ENCODE measurements at regions not wholly inside any gene's neighbourhood (a gene's known extent, or its start where the extent isn't known, plus 50 kb on each side); places are given as distances from the start of the nearest gene placed in this dataset.
"Not testable (repeated sequence)": the region's sequence is repeated elsewhere in the genome, so short reads cannot be mapped to it uniquely, and the experiment has no call there.

DNA sequence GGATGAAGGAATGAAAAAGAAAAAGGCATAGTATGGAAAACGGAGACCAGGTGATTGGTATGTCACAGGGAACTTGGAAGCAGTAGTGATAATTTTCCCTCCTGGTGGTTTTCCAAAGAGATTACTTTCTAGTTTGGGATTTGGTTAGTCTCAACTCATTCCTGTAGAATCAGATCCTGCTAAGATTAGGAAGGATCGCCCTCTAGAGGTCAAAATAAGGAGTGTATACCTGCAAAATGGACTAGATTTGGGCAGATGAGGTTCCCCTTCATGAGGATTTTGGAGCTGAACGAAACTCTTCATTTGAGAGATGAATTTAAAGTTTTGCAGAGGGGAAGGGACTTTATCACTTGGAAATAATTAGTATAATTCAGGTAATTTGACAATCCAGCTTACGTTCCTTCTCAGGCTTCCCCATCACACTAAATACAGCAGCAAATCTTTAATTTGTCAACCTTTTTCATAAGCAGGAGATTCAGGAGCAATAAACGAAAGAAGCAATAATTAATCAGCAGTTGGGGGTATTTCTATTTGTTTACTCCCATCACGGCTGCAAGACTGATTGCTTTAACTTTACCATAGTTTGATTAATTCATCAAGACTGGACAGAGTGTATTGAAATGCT lies 65.2 kb downstream of the CCDC195 start:
- peak; percentile 42 for DNase-seq

- not testable (repeated sequence) for DNase-seq
Observed at GRCh38 chr2:224647684-224648083, 62.5 kb upstream of the CUL3 start.

DNA sequence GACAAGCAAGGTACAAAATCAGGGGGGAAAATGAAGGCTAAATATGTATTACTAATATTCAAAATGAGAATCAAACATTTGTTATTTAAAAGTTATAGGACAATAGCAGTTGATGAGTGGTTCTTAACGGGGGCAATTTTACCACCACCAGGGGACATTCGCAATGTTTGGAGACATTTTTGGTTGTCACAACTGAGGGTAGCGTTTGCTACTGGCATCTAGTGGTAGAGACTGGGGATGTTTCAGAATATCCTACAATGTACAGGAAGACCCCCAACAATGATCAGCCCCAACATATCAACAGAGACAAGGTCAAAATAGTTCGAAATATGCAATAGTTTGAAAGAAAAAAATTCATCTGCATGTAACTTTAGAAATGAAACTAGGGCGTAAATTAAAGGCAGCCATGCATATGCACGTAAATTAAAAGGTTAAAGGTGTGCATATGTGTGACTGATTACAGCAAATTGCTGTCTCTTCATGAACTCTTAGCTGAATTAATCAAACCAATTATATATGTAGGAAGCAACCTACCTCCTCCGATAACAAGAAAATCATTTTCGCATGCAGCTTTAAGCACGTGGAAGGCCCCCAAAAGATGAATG lies 61.2 kb upstream of the CUL3 start:
- DNase-seq, result peak; percentile 15

DNA sequence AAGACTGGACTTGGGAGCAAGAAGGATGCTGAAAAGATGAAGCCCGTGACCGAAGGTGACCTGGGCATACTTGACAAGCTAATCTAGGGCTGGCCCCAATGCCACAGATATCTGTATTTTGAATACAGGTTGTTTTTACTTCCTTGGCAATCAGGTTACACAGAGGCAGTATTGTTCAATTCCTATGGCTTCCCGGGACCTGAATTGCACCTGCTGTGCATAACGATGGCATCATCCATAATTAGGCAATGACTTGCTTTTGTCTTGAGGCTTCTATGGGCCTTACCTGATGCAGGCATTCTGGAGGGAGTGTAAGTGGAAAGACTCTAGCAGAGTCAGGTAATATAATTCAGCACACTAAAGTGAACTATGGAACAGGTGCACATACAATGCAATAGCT lies 60.6 kb upstream of the CUL3 start:
- no peak for DNase-seq

DNA sequence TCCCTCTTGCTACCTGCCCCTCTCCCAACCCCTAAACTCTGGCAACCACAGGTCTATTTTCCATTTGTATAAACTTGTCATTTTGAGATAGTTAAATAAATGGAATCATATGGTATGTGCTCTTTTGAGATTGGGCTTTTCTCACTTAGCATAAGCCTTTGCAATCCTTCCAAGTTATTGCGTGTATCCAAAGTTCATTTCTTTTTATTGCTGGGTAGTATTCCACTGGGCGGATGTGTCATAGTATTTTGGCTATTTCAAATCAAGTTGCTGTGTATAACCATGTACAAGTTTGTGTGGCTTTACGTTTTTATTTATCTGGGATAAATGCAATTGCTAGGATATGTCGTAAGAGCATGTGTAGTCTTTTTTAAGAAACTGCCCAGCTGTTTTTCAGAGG lies 55.5 kb upstream of the CUL3 start:
- no peak for DNase-seq

DNA sequence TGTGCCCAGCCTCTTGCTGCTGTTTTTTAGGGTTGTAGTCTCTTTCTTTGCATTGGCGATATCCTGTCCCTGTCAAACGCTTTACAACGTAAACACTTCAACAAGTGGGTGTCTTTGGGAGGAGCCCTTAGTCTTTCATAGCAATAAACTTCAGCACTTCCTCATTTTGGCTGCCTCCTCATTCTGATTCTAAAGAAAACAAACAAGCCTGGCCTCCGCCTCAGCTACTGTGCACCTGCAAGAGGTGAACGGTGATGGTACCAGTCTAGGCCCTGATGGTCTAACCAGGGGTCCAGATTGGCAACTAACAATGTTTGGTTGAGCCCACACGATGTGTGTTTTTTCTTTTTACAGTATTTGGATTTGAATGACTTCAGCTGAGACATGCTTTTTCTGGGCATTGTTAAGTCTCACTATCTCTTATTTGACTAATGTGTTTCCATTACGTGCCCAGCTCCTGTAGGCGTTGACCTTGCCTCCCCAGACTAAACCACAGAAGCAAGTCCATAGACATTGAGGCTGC lies 53.2 kb upstream of the CUL3 start:
- no peak for DNase-seq

Measured in left kidney (tissue), 1 donor.